DND-41 (cell line): ENCODE measurements at regions not wholly inside any gene's neighbourhood (a gene's known extent, or its start where the extent isn't known, plus 50 kb on each side); places are given as distances from the start of the nearest gene placed in this dataset.

ENCODE experiments used
- EZH2 ChIP-seq: IDR thresholded peaks from 3 replicates; pipeline ENCODE4 v1.6.1; 2012; ENCODE audit warnings: borderline replicate concordance, low read depth, mild to moderate bottlenecking, moderate library complexity, low read length, inconsistent platforms; ENCODE audit not compliant: severe bottlenecking
- TF ChIP-seq, protein P1 (sequence below): IDR thresholded peaks from 2 replicates; pipeline ENCODE4 v1.5.1; 2012; ENCODE audit warnings: borderline replicate concordance, low read length, moderate library complexity, mild to moderate bottlenecking; ENCODE audit not compliant: poor library complexity, severe bottlenecking; ENCODE audit errors: extremely low read depth

- TF ChIP-seq, protein P1, sequence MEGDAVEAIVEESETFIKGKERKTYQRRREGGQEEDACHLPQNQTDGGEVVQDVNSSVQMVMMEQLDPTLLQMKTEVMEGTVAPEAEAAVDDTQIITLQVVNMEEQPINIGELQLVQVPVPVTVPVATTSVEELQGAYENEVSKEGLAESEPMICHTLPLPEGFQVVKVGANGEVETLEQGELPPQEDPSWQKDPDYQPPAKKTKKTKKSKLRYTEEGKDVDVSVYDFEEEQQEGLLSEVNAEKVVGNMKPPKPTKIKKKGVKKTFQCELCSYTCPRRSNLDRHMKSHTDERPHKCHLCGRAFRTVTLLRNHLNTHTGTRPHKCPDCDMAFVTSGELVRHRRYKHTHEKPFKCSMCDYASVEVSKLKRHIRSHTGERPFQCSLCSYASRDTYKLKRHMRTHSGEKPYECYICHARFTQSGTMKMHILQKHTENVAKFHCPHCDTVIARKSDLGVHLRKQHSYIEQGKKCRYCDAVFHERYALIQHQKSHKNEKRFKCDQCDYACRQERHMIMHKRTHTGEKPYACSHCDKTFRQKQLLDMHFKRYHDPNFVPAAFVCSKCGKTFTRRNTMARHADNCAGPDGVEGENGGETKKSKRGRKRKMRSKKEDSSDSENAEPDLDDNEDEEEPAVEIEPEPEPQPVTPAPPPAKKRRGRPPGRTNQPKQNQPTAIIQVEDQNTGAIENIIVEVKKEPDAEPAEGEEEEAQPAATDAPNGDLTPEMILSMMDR = no peak
- TF ChIP-seq EZH2 = no peak
Measured at GRCh38 chr9:651371-651770, 190.1 kb upstream of the DMRT1 start.
